ENCODE measurements at regions not wholly inside any gene's neighbourhood (a gene's known extent, or its start where the extent isn't known, plus 50 kb on each side); places are given as distances from the start of the nearest gene placed in this dataset.

GRCh38 chr6:37555040-37555781 lies 55.5 kb upstream of the CCDC167 start:
- TF ChIP-seq SMC3 (conservative IDR thresholded peaks at IDR 0.05; ENCODE audit: poor library complexity) (no peak), REST (IDR thresholded peaks at IDR 0.05; ENCODE audit: borderline replicate concordance) (no peak), MXI1 (conservative IDR thresholded peaks at IDR 0.05; ENCODE audit: poor library complexity, severe bottlenecking) (no peak), TAF1 (IDR thresholded peaks at IDR 0.05; ENCODE audit: low read depth) (no peak), RAD21 (conservative IDR thresholded peaks at IDR 0.05) (no peak), CTCF (IDR thresholded peaks at IDR 0.05; ENCODE audit: poor library complexity, severe bottlenecking) (no peak)
- Histone ChIP-seq H3K9me2 (ENCODE audit: insufficient read depth, low read length) (no peaks in the 10 kb centered on the region), H3F3A (ENCODE audit: insufficient read depth, low read length, poor library complexity, severe bottlenecking) (no peaks in the 10 kb centered on the region), H3K27me3 (ENCODE audit: insufficient read depth, low read depth, low read length) (no peaks in the 10 kb centered on the region), H3K36me3 (ENCODE audit: insufficient read depth, low read length) (no peaks in the 10 kb centered on the region), H3K27ac (ENCODE audit: low read length) (no peak overlapping the region), H4K20me1 (ENCODE audit: insufficient read depth) (no peaks in the 10 kb centered on the region), H3K9me3 (ENCODE audit: low read length) (no peaks in the 10 kb centered on the region), H3K9ac (ENCODE audit: low read length) (no peak overlapping the region), H3K4me3 (ENCODE audit: low read length) (no peak overlapping the region), H3K4me2 (ENCODE audit: low read length) (no peak overlapping the region), H2AFZ (ENCODE audit: low read depth, low read length) (no peak overlapping the region), H3K79me2 (replicated peaks; ENCODE audit: insufficient read depth, low read length) (no peaks in the 10 kb centered on the region)

- no peaks in the 10 kb centered on the region for H3K9me2 ChIP-seq (ENCODE audit: insufficient read depth, low read length)
- H3K9ac ChIP-seq (ENCODE audit: low read length), result no peak overlapping the region
- no peaks in the 10 kb centered on the region for H4K20me1 ChIP-seq (ENCODE audit: insufficient read depth)
- H3F3A ChIP-seq (ENCODE audit: insufficient read depth, low read length, poor library complexity, severe bottlenecking), result no peaks in the 10 kb centered on the region
- H3K79me2 ChIP-seq (replicated peaks; ENCODE audit: insufficient read depth, low read length), result no peaks in the 10 kb centered on the region
- no peak overlapping the region for H2AFZ ChIP-seq (ENCODE audit: low read depth, low read length)
- no peak overlapping the region for H3K27ac ChIP-seq (ENCODE audit: low read length)
- no peaks in the 10 kb centered on the region for H3K9me3 ChIP-seq (ENCODE audit: low read length)
- TF ChIP-seq RAD21 (conservative IDR thresholded peaks at IDR 0.05) (no peak), TAF1 (IDR thresholded peaks at IDR 0.05; ENCODE audit: low read depth) (no peak)
- no peak overlapping the region for H3K4me3 ChIP-seq (ENCODE audit: low read length)
- H3K27me3 ChIP-seq (ENCODE audit: insufficient read depth, low read depth, low read length), result no peaks in the 10 kb centered on the region
- H3K4me2 ChIP-seq (ENCODE audit: low read length), result no peak overlapping the region
- no peaks in the 10 kb centered on the region for H3K36me3 ChIP-seq (ENCODE audit: insufficient read depth, low read length)
These were observed 54.8 kb upstream of the CCDC167 start for GRCh38 chr6:37554480-37554819.

- H4K20me1 ChIP-seq (ENCODE audit: insufficient read depth), result no peaks in the 10 kb centered on the region
- H3K9me3 ChIP-seq (ENCODE audit: low read length), result no peaks in the 10 kb centered on the region
- H3K27ac ChIP-seq (ENCODE audit: low read length), result no peak overlapping the region
- H3F3A ChIP-seq (ENCODE audit: insufficient read depth, low read length, poor library complexity, severe bottlenecking), result no peaks in the 10 kb centered on the region
- TF ChIP-seq REST (IDR thresholded peaks at IDR 0.05; ENCODE audit: borderline replicate concordance) (no peak), TAF1 (IDR thresholded peaks at IDR 0.05; ENCODE audit: low read depth) (no peak)
- no peaks in the 10 kb centered on the region for H3K79me2 ChIP-seq (replicated peaks; ENCODE audit: insufficient read depth, low read length)
- H3K4me2 ChIP-seq (ENCODE audit: low read length), result no peak overlapping the region
- no peaks in the 10 kb centered on the region for H3K36me3 ChIP-seq (ENCODE audit: insufficient read depth, low read length)
- no peak overlapping the region for H2AFZ ChIP-seq (ENCODE audit: low read depth, low read length)
- H3K27me3 ChIP-seq (ENCODE audit: insufficient read depth, low read depth, low read length), result no peaks in the 10 kb centered on the region
- H3K4me3 ChIP-seq (ENCODE audit: low read length), result no peak overlapping the region
- no peaks in the 10 kb centered on the region for H3K9me2 ChIP-seq (ENCODE audit: insufficient read depth, low read length)
- H3K9ac ChIP-seq (ENCODE audit: low read length), result no peak overlapping the region
These were observed 52.6 kb upstream of the CCDC167 start for GRCh38 chr6:37552267-37552666.
